ENCODE measurements at regions not wholly inside any gene's neighbourhood (a gene's known extent, or its start where the extent isn't known, plus 50 kb on each side); places are given as distances from the start of the nearest gene placed in this dataset.
"Not testable (repeated sequence)": the region's sequence is repeated elsewhere in the genome, so short reads cannot be mapped to it uniquely, and the experiment has no call there.

- TF ChIP-seq, protein P1, sequence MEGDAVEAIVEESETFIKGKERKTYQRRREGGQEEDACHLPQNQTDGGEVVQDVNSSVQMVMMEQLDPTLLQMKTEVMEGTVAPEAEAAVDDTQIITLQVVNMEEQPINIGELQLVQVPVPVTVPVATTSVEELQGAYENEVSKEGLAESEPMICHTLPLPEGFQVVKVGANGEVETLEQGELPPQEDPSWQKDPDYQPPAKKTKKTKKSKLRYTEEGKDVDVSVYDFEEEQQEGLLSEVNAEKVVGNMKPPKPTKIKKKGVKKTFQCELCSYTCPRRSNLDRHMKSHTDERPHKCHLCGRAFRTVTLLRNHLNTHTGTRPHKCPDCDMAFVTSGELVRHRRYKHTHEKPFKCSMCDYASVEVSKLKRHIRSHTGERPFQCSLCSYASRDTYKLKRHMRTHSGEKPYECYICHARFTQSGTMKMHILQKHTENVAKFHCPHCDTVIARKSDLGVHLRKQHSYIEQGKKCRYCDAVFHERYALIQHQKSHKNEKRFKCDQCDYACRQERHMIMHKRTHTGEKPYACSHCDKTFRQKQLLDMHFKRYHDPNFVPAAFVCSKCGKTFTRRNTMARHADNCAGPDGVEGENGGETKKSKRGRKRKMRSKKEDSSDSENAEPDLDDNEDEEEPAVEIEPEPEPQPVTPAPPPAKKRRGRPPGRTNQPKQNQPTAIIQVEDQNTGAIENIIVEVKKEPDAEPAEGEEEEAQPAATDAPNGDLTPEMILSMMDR (conservative IDR thresholded peaks at IDR 0.05; ENCODE audit: low read depth, low read length), result not testable (repeated sequence)
- TF ChIP-seq RFX5 (IDR thresholded peaks at IDR 0.05; ENCODE audit: low read depth, low read length); POLR2A (IDR thresholded peaks at IDR 0.05; ENCODE audit: low read depth, low read length); RAD21 (IDR thresholded peaks at IDR 0.05; ENCODE audit: low read length); FOS (IDR thresholded peaks at IDR 0.05; ENCODE audit: low read depth, low read length); MAFK (IDR thresholded peaks at IDR 0.05; ENCODE audit: low read depth, low read length); BHLHE40 (IDR thresholded peaks at IDR 0.05; ENCODE audit: low read depth, low read length); CEBPB (IDR thresholded peaks at IDR 0.05; ENCODE audit: low read depth, low read length); SMC3 (IDR thresholded peaks at IDR 0.05; ENCODE audit: low read depth, low read length); MXI1 (IDR thresholded peaks at IDR 0.05; ENCODE audit: borderline replicate concordance, low read depth, low read length); RCOR1 (IDR thresholded peaks at IDR 0.05; ENCODE audit: insufficient replicate concordance, low read length); USF2 (IDR thresholded peaks at IDR 0.05; ENCODE audit: low read depth, low read length); NFE2L2 (IDR thresholded peaks at IDR 0.05; ENCODE audit: low read depth, low read length): not testable (repeated sequence)
- TF ChIP-seq, protein P2, sequence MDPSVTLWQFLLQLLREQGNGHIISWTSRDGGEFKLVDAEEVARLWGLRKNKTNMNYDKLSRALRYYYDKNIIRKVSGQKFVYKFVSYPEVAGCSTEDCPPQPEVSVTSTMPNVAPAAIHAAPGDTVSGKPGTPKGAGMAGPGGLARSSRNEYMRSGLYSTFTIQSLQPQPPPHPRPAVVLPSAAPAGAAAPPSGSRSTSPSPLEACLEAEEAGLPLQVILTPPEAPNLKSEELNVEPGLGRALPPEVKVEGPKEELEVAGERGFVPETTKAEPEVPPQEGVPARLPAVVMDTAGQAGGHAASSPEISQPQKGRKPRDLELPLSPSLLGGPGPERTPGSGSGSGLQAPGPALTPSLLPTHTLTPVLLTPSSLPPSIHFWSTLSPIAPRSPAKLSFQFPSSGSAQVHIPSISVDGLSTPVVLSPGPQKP (IDR thresholded peaks at IDR 0.05; ENCODE audit: borderline replicate concordance, low read depth, low read length), result not testable (repeated sequence)
Observed at GRCh38 chr9:40578908-40579307, 549.6 kb downstream of the FOXD4L6 start.

Data from IMR-90 (cell line).